Endothelial cell (in vitro differentiated cells): ENCODE measurements at regions not wholly inside any gene's neighbourhood (a gene's known extent, or its start where the extent isn't known, plus 50 kb on each side); places are given as distances from the start of the nearest gene placed in this dataset.

Experiments
- DNase-seq: peaks from one replicate; pipeline ENCODE4 v3.0.0; 2021; ENCODE audit warnings: low spot score
- H3K27ac Mint-ChIP-seq: one replicate; pipeline ENCODE4 v1.8.0; 2021; ENCODE audit warnings: mixed read lengths, inconsistent platforms; ENCODE audit not compliant: unreplicated experiment
- H3K27me3 Mint-ChIP-seq: one replicate; pipeline ENCODE4 v1.8.0; 2021; ENCODE audit warnings: mild to moderate bottlenecking, moderate library complexity, mixed read lengths, inconsistent platforms; ENCODE audit not compliant: unreplicated experiment
- H3K36me3 Mint-ChIP-seq: one replicate; pipeline ENCODE4 v1.8.0; 2021; ENCODE audit warnings: mild to moderate bottlenecking, low read depth, mixed read lengths, inconsistent platforms; ENCODE audit not compliant: unreplicated experiment
- H3K4me1 Mint-ChIP-seq: one replicate; pipeline ENCODE4 v1.8.0; 2021; ENCODE audit warnings: mild to moderate bottlenecking, mixed read lengths, inconsistent platforms; ENCODE audit not compliant: unreplicated experiment
- H3K4me3 Mint-ChIP-seq: one replicate; pipeline ENCODE4 v1.8.0; 2021; ENCODE audit warnings: mild to moderate bottlenecking, mixed read lengths, inconsistent platforms; ENCODE audit not compliant: unreplicated experiment
- H3K9me3 Mint-ChIP-seq: one replicate; pipeline ENCODE4 v1.8.0; 2021; ENCODE audit warnings: mixed read lengths, inconsistent platforms; ENCODE audit not compliant: unreplicated experiment
- TF ChIP-seq, protein P1 (sequence below): fragments of 200-600 bp; sonication (generic); IDR thresholded peaks from one replicate; pipeline ENCODE4 v1.5.0; 2021; ENCODE audit warnings: antibody characterized with exemption; ENCODE audit not compliant: unreplicated experiment

DNA sequence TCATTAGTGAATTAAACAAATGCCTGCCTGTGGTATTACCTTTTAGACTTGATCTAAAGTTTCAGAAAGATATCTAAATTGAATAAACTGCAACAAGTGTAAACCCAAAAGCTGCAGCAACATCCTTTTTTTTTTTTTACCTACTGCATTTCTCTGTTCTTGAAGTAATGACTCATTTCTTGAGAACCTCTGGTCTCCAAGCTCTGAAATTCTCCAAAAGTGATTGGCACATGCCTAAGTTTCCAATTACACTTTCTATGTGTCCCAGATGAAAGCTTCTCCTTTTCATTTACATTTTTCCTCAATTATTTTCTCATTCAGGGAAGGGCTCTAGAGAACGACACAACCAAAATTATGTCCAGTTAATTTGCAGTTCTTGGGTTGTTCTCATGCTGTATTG is 435.2 kb upstream of the DCN start:
- Mint-ChIP-seq H3K27ac (no peak overlapping the region), H3K36me3 (no peaks in the 10 kb centered on the region), H3K4me3 (no peak overlapping the region), H3K27me3 (peaks cover 2% of the 10 kb centered on the region), H3K9me3 (no peaks in the 10 kb centered on the region), H3K4me1 (peaks cover 4% of the 10 kb centered on the region)
- DNase-seq, result no peak
- TF ChIP-seq, protein P1, sequence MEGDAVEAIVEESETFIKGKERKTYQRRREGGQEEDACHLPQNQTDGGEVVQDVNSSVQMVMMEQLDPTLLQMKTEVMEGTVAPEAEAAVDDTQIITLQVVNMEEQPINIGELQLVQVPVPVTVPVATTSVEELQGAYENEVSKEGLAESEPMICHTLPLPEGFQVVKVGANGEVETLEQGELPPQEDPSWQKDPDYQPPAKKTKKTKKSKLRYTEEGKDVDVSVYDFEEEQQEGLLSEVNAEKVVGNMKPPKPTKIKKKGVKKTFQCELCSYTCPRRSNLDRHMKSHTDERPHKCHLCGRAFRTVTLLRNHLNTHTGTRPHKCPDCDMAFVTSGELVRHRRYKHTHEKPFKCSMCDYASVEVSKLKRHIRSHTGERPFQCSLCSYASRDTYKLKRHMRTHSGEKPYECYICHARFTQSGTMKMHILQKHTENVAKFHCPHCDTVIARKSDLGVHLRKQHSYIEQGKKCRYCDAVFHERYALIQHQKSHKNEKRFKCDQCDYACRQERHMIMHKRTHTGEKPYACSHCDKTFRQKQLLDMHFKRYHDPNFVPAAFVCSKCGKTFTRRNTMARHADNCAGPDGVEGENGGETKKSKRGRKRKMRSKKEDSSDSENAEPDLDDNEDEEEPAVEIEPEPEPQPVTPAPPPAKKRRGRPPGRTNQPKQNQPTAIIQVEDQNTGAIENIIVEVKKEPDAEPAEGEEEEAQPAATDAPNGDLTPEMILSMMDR, result no peak

DNA sequence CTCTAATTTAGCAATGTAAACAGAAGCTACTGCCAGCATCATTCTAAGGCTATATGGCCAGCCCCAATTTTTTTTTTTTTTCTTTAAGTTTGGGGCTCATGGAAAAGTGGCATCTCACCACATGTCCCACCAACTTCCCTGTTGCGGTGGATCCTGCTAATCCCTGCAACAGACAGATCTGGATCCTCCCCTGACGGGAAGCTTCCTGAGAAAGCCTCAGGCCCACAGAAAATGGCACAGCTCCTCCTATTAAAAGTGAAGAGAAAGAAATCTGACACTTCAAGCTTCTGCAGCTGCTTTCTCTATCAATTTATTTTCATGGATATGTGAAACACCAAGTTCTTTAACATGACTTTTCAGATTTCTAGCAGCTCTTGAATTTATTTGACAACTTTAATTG is 433.8 kb upstream of the DCN start:
- no peak overlapping the region for H3K27ac Mint-ChIP-seq
- peaks cover 2% of the 10 kb centered on the region for H3K27me3 Mint-ChIP-seq
- H3K4me3 Mint-ChIP-seq, result no peak overlapping the region
- no peak for DNase-seq
- no peaks in the 10 kb centered on the region for H3K9me3 Mint-ChIP-seq
- H3K4me1 Mint-ChIP-seq, result no peaks in the 10 kb centered on the region
- H3K36me3 Mint-ChIP-seq, result no peaks in the 10 kb centered on the region
- TF ChIP-seq, protein P1, result no peak

DNA sequence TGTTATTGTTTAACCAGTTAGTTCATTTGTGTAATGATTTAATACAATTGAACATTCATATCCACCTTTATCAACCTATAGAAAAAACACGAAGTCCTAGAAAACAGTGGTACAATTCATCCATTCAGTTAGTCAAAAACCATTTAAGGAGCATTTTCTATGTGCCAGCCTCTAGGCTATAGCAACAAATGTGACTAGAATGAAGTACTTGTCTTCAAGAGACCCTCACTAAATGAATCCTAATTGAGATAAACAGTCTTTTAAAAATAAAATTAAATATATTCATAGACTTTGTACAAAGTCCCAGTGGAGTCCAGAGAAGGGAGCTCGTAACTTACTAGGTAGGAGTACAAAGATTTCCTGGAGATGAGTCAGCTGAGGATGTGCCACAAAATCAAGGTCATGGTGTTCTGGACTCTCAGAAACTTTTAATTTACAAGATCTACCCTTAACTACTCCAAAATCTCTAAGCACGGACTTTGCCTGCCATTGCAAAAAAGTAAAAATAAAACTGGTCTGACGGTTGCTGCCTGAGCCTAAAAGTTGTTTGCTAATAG is 430.7 kb upstream of the DCN start:
- no peak overlapping the region for H3K27ac Mint-ChIP-seq
- H3K4me1 Mint-ChIP-seq, result no peaks in the 10 kb centered on the region
- TF ChIP-seq, protein P1, result no peak
- DNase-seq, result no peak
- H3K4me3 Mint-ChIP-seq, result no peak overlapping the region
- no peaks in the 10 kb centered on the region for H3K36me3 Mint-ChIP-seq
- peaks cover 2% of the 10 kb centered on the region for H3K27me3 Mint-ChIP-seq
- H3K9me3 Mint-ChIP-seq, result no peaks in the 10 kb centered on the region

DNA sequence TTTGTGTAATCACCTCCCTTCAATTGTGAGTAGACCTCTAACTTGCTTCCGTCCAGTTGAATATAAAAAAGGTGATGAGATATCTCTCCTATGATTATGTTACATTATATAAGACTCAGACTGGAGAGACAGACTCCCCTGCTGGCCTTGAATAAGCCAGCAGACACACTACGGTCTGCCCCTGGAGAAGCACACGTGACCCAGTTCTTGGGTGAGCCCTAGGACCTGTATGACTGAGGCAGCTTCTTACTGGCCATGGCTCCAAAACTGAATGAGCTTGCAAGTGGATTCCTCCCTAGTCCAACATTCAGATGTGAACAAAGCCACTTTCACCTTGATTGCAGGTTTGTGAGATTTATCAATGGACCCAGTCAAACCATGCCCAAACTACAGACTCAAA is 427.9 kb upstream of the DCN start:
- H3K4me3 Mint-ChIP-seq, result no peak overlapping the region
- TF ChIP-seq, protein P1, result no peak
- no peaks in the 10 kb centered on the region for H3K36me3 Mint-ChIP-seq
- no peak overlapping the region for H3K27ac Mint-ChIP-seq
- H3K9me3 Mint-ChIP-seq, result no peaks in the 10 kb centered on the region
- no peak for DNase-seq
- no peaks in the 10 kb centered on the region for H3K27me3 Mint-ChIP-seq
- no peaks in the 10 kb centered on the region for H3K4me1 Mint-ChIP-seq

DNA sequence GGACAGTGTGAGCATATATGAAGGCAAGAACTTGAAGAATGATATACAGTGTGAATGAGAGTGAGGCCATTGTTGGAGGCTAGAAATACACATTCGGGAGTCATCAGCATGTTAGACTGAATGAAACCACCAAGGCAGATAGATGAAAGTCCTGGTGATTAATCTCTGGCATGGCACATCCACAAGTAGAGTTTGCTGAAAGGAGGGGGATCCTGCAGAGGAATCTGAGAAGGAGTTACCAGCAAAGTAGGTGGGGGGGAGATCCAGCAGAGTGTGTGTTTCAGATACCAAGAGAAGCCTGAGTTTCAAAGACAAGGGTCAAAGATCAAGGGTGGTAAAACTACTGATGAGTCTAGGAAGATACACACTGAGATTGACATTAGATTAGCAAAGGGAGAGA is 426.7 kb upstream of the DCN start:
- H3K4me3 Mint-ChIP-seq, result no peak overlapping the region
- no peaks in the 10 kb centered on the region for H3K27me3 Mint-ChIP-seq
- H3K27ac Mint-ChIP-seq, result no peak overlapping the region
- TF ChIP-seq, protein P1, result no peak
- H3K9me3 Mint-ChIP-seq, result no peaks in the 10 kb centered on the region
- no peak for DNase-seq
- no peaks in the 10 kb centered on the region for H3K36me3 Mint-ChIP-seq
- H3K4me1 Mint-ChIP-seq, result no peaks in the 10 kb centered on the region
